GM21526 (cell line): ENCODE measurements at regions not wholly inside any gene's neighbourhood (a gene's known extent, or its start where the extent isn't known, plus 50 kb on each side); places are given as distances from the start of the nearest gene placed in this dataset.
"Not testable (repeated sequence)": the region's sequence is repeated elsewhere in the genome, so short reads cannot be mapped to it uniquely, and the experiment has no call there.

ENCODE experiments used
- ATAC-seq: cut with Tn5 transposase; IDR thresholded peaks from one replicate; pipeline ENCODE4 v1.9.1; 2021; ENCODE audit warnings: moderate library complexity; ENCODE audit not compliant: unreplicated experiment, low FRiP score

GRCh38 chr14:86288336-86288735 lies 758.4 kb downstream of the FLRT2 start:
- no peak for ATAC-seq

GRCh38 chr14:86279405-86279804 lies 749.5 kb downstream of the FLRT2 start:
- ATAC-seq = no peak

- ATAC-seq = no peak
These were observed 728.0 kb downstream of the FLRT2 start for GRCh38 chr14:86257973-86258372.

GRCh38 chr14:86243158-86243557 lies 713.2 kb downstream of the FLRT2 start:
- no peak for ATAC-seq

- no peak for ATAC-seq
These were observed 707.8 kb downstream of the FLRT2 start for GRCh38 chr14:86237733-86238132.

GRCh38 chr14:86221755-86222154 lies 691.8 kb downstream of the FLRT2 start:
- no peak for ATAC-seq

- no peak for ATAC-seq
These were observed 691.1 kb downstream of the FLRT2 start for GRCh38 chr14:86221000-86221399.

- ATAC-seq = no peak
These were observed 687.6 kb downstream of the FLRT2 start for GRCh38 chr14:86217523-86217922.

GRCh38 chr14:86203843-86204242 lies 673.9 kb downstream of the FLRT2 start:
- ATAC-seq = no peak

- ATAC-seq = no peak
These were observed 666.5 kb downstream of the FLRT2 start for GRCh38 chr14:86196471-86196870.

GRCh38 chr14:86193756-86194155 lies 663.8 kb downstream of the FLRT2 start:
- no peak for ATAC-seq

- ATAC-seq = no peak
These were observed 650.0 kb downstream of the FLRT2 start for GRCh38 chr14:86179980-86180379.

- no peak for ATAC-seq
These were observed 638.4 kb downstream of the FLRT2 start for GRCh38 chr14:86168371-86168770.

GRCh38 chr14:86166541-86166940 lies 636.6 kb downstream of the FLRT2 start:
- ATAC-seq = no peak

- ATAC-seq = no peak
These were observed 623.5 kb downstream of the FLRT2 start for GRCh38 chr14:86153480-86153879.

GRCh38 chr14:86143248-86143647 lies 613.3 kb downstream of the FLRT2 start:
- ATAC-seq = no peak

- no peak for ATAC-seq
These were observed 612.0 kb downstream of the FLRT2 start for GRCh38 chr14:86141966-86142365.

- ATAC-seq = no peak
These were observed 599.5 kb downstream of the FLRT2 start for GRCh38 chr14:86129426-86129825.

GRCh38 chr14:86124328-86124727 lies 594.4 kb downstream of the FLRT2 start:
- no peak for ATAC-seq

GRCh38 chr14:86115972-86116371 lies 586.0 kb downstream of the FLRT2 start:
- ATAC-seq = no peak

- not testable (repeated sequence) for ATAC-seq
These were observed 580.9 kb downstream of the FLRT2 start for GRCh38 chr14:86110871-86111270.

- ATAC-seq = no peak
These were observed 574.8 kb downstream of the FLRT2 start for GRCh38 chr14:86104691-86105265.

- no peak for ATAC-seq
These were observed 564.6 kb downstream of the FLRT2 start for GRCh38 chr14:86094512-86094911.
